ENCODE measurements at regions not wholly inside any gene's neighbourhood (a gene's known extent, or its start where the extent isn't known, plus 50 kb on each side); places are given as distances from the start of the nearest gene placed in this dataset.

DNA sequence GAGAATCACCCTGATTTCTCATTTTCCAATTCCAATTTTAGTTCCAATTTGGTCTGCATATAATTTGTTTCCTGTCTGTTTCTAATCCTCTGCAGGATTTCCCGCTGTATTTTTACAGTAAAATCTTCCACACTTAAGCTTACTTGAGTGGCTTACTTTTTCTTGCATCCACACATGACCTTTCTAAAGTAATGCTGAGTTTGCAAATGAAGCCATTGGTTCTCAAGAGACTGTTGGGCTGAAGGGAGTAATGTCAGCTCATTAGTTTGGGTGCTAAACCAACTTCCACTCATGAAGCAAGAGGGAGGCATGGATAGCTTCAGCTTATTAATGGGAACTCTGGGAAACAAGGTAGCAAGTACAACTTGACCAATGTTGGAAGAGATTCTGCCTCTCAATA, 146.4 kb downstream of the SNX10 start:
- no peak for TF ChIP-seq STAT3 (IDR thresholded peaks at IDR 0.05; ENCODE audit: low read depth, low read length)
- TF ChIP-seq CBX3 (IDR thresholded peaks at IDR 0.05; ENCODE audit: borderline replicate concordance, low read depth) = no peak
- TF ChIP-seq SREBF1 (IDR thresholded peaks at IDR 0.05; ENCODE audit: low read length) = no peak
- TF ChIP-seq, protein P1, sequence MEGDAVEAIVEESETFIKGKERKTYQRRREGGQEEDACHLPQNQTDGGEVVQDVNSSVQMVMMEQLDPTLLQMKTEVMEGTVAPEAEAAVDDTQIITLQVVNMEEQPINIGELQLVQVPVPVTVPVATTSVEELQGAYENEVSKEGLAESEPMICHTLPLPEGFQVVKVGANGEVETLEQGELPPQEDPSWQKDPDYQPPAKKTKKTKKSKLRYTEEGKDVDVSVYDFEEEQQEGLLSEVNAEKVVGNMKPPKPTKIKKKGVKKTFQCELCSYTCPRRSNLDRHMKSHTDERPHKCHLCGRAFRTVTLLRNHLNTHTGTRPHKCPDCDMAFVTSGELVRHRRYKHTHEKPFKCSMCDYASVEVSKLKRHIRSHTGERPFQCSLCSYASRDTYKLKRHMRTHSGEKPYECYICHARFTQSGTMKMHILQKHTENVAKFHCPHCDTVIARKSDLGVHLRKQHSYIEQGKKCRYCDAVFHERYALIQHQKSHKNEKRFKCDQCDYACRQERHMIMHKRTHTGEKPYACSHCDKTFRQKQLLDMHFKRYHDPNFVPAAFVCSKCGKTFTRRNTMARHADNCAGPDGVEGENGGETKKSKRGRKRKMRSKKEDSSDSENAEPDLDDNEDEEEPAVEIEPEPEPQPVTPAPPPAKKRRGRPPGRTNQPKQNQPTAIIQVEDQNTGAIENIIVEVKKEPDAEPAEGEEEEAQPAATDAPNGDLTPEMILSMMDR (IDR thresholded peaks at IDR 0.05 in 2 of 3, conservative IDR thresholded peaks at IDR 0.05 in 1 of 3; ENCODE audit: control insufficient read depth in 2 of 3, extremely low read depth in 1 of 3, insufficient read depth in 1 of 3, low read depth in 3 of 3, low read length in 3 of 3) = no peak
- TF ChIP-seq EZH2 (IDR thresholded peaks at IDR 0.05; ENCODE audit: borderline replicate concordance, control insufficient read depth, low read depth, low read length) = no peak
- TF ChIP-seq, protein P2, sequence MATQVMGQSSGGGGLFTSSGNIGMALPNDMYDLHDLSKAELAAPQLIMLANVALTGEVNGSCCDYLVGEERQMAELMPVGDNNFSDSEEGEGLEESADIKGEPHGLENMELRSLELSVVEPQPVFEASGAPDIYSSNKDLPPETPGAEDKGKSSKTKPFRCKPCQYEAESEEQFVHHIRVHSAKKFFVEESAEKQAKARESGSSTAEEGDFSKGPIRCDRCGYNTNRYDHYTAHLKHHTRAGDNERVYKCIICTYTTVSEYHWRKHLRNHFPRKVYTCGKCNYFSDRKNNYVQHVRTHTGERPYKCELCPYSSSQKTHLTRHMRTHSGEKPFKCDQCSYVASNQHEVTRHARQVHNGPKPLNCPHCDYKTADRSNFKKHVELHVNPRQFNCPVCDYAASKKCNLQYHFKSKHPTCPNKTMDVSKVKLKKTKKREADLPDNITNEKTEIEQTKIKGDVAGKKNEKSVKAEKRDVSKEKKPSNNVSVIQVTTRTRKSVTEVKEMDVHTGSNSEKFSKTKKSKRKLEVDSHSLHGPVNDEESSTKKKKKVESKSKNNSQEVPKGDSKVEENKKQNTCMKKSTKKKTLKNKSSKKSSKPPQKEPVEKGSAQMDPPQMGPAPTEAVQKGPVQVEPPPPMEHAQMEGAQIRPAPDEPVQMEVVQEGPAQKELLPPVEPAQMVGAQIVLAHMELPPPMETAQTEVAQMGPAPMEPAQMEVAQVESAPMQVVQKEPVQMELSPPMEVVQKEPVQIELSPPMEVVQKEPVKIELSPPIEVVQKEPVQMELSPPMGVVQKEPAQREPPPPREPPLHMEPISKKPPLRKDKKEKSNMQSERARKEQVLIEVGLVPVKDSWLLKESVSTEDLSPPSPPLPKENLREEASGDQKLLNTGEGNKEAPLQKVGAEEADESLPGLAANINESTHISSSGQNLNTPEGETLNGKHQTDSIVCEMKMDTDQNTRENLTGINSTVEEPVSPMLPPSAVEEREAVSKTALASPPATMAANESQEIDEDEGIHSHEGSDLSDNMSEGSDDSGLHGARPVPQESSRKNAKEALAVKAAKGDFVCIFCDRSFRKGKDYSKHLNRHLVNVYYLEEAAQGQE (IDR thresholded peaks at IDR 0.05; ENCODE audit: low read depth, low read length) = no peak
- no peak for TF ChIP-seq SIN3A (IDR thresholded peaks at IDR 0.05; ENCODE audit: low read depth, low read length)
- no peak for TF ChIP-seq ESRRA (IDR thresholded peaks at IDR 0.05; ENCODE audit: low read length)
- TF ChIP-seq, protein P3, sequence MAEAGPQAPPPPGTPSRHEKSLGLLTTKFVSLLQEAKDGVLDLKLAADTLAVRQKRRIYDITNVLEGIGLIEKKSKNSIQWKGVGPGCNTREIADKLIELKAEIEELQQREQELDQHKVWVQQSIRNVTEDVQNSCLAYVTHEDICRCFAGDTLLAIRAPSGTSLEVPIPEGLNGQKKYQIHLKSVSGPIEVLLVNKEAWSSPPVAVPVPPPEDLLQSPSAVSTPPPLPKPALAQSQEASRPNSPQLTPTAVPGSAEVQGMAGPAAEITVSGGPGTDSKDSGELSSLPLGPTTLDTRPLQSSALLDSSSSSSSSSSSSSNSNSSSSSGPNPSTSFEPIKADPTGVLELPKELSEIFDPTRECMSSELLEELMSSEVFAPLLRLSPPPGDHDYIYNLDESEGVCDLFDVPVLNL (IDR thresholded peaks at IDR 0.05; ENCODE audit: low read depth, low read length) = no peak
- TF ChIP-seq, protein P4, sequence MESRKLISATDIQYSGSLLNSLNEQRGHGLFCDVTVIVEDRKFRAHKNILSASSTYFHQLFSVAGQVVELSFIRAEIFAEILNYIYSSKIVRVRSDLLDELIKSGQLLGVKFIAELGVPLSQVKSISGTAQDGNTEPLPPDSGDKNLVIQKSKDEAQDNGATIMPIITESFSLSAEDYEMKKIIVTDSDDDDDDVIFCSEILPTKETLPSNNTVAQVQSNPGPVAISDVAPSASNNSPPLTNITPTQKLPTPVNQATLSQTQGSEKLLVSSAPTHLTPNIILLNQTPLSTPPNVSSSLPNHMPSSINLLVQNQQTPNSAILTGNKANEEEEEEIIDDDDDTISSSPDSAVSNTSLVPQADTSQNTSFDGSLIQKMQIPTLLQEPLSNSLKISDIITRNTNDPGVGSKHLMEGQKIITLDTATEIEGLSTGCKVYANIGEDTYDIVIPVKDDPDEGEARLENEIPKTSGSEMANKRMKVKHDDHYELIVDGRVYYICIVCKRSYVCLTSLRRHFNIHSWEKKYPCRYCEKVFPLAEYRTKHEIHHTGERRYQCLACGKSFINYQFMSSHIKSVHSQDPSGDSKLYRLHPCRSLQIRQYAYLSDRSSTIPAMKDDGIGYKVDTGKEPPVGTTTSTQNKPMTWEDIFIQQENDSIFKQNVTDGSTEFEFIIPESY (IDR thresholded peaks at IDR 0.05) = no peak
- TF ChIP-seq, protein P5, sequence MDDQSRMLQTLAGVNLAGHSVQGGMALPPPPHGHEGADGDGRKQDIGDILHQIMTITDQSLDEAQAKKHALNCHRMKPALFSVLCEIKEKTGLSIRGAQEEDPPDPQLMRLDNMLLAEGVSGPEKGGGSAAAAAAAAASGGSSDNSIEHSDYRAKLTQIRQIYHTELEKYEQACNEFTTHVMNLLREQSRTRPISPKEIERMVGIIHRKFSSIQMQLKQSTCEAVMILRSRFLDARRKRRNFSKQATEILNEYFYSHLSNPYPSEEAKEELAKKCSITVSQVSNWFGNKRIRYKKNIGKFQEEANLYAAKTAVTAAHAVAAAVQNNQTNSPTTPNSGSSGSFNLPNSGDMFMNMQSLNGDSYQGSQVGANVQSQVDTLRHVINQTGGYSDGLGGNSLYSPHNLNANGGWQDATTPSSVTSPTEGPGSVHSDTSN (IDR thresholded peaks at IDR 0.05; ENCODE audit: insufficient replicate concordance, low read depth, low read length) = no peak

Data from GM12878 (cell line).